Neural cell (in vitro differentiated cells): ENCODE measurements at regions not wholly inside any gene's neighbourhood (a gene's known extent, or its start where the extent isn't known, plus 50 kb on each side); places are given as distances from the start of the nearest gene placed in this dataset.

Source experiments
- H2AFZ ChIP-seq: fragments of 200-600, 300-800 bp; sonication (generic), shearing (Covaris generic); 2 replicates; pipeline ENCODE4 v1.6.0; 2014; ENCODE audit warnings: low read depth, mild to moderate bottlenecking, antibody characterized with exemption, low read length, moderate library complexity
- H3F3A ChIP-seq: fragments of 200-600 bp; shearing (Covaris generic); 2 replicates; pipeline ENCODE4 v1.6.1; 2016; ENCODE audit warnings: mild to moderate bottlenecking, moderate library complexity, mixed read lengths, antibody characterized with exemption, low read length; ENCODE audit not compliant: insufficient read depth, poor library complexity, severe bottlenecking
- H3K27ac ChIP-seq: fragments of 200-600, 300-800 bp; sonication (generic), shearing (Covaris generic); 2 replicates; pipeline ENCODE4 v1.5.1; 2014; ENCODE audit warnings: mild to moderate bottlenecking, low read length, moderate library complexity
- H3K27me3 ChIP-seq: fragments of 300-800, 200-600 bp; sonication (generic), shearing (Covaris generic); 2 replicates; pipeline ENCODE4 v1.6.0; 2014; ENCODE audit warnings: mild to moderate bottlenecking, low read depth, low read length, moderate library complexity; ENCODE audit not compliant: insufficient read depth
- H3K36me3 ChIP-seq: fragments of 300-800, 200-600 bp; sonication (generic), shearing (Covaris generic); 2 replicates; pipeline ENCODE4 v1.5.1; 2014; ENCODE audit warnings: mild to moderate bottlenecking, antibody characterized with exemption, low read length, moderate library complexity; ENCODE audit not compliant: insufficient read depth
- H3K4me2 ChIP-seq: fragments of 300-800, 200-600 bp; sonication (generic), shearing (Covaris generic); 2 replicates; pipeline ENCODE4 v1.6.0; 2014; ENCODE audit warnings: mild to moderate bottlenecking, low read length
- H3K4me3 ChIP-seq: fragments of 300-800, 200-600 bp; sonication (generic), shearing (Covaris generic); 2 replicates; pipeline ENCODE4 v1.5.1; 2014; ENCODE audit warnings: mild to moderate bottlenecking, low read length, moderate library complexity
- H3K79me2 ChIP-seq: fragments of 200-600 bp; shearing (Covaris generic); replicated peaks from 2 replicates; pipeline ENCODE4 v1.6.0; 2014; ENCODE audit warnings: mild to moderate bottlenecking, low read length, moderate library complexity; ENCODE audit not compliant: insufficient read depth
- H3K9ac ChIP-seq: fragments of 300-800, 200-600 bp; sonication (generic), shearing (Covaris generic); 2 replicates; pipeline ENCODE4 v1.6.1; 2016; ENCODE audit warnings: mild to moderate bottlenecking, low read length, mixed read lengths
- H3K9me2 ChIP-seq: fragments of 200-600 bp; shearing (Covaris generic); 2 replicates; pipeline ENCODE4 v1.6.1; 2016; ENCODE audit warnings: mild to moderate bottlenecking, low read length, mixed read lengths; ENCODE audit not compliant: insufficient read depth
- H3K9me3 ChIP-seq: fragments of 200-600, 300-800 bp; sonication (generic), shearing (Covaris generic); 2 replicates; pipeline ENCODE4 v1.6.1; 2016; ENCODE audit warnings: mild to moderate bottlenecking, mixed run types, low read length, moderate library complexity, mixed read lengths
- H4K20me1 ChIP-seq: fragments of 200-600 bp; shearing (Covaris generic); 2 replicates; pipeline ENCODE4 v1.6.1; 2016; ENCODE audit warnings: mild to moderate bottlenecking, mixed run types; ENCODE audit not compliant: insufficient read depth
- EP300 ChIP-seq: fragments of 450-650 bp; conservative IDR thresholded peaks from 2 replicates; pipeline ENCODE4 v1.6.1; 2014; ENCODE audit warnings: antibody characterized with exemption, mild to moderate bottlenecking, moderate library complexity; ENCODE audit not compliant: poor library complexity, severe bottlenecking
- EZH2 ChIP-seq: fragments of 200-600, 300-800 bp; shearing (Covaris generic), sonication (generic); IDR thresholded peaks from 2 replicates; pipeline ENCODE4 v1.6.1; 2014; ENCODE audit warnings: antibody characterized with exemption, low read length, borderline replicate concordance, mild to moderate bottlenecking; ENCODE audit not compliant: insufficient read depth, poor library complexity, severe bottlenecking
- MXI1 ChIP-seq: fragments of 450-650 bp; conservative IDR thresholded peaks from 2 replicates; pipeline ENCODE4 v1.6.1; 2014; ENCODE audit warnings: antibody characterized with exemption, mild to moderate bottlenecking; ENCODE audit not compliant: poor library complexity, severe bottlenecking
- POLR2AphosphoS5 ChIP-seq: IDR thresholded peaks from 2 replicates; pipeline ENCODE4 v1.6.1; 2012
- RAD21 ChIP-seq: fragments of 450-650 bp; conservative IDR thresholded peaks from 2 replicates; pipeline ENCODE4 v1.6.1; 2014; ENCODE audit warnings: antibody characterized with exemption, mild to moderate bottlenecking, moderate library complexity
- SMC3 ChIP-seq: fragments of 450-650 bp; conservative IDR thresholded peaks from 2 replicates; pipeline ENCODE4 v1.6.1; 2014; ENCODE audit warnings: antibody characterized with exemption, mild to moderate bottlenecking, moderate library complexity; ENCODE audit not compliant: poor library complexity
- TAF1 ChIP-seq: IDR thresholded peaks from 2 replicates; pipeline ENCODE4 v1.6.1; 2012; ENCODE audit warnings: low read depth
- TF ChIP-seq, protein P1 (sequence below): fragments of 450-650 bp; IDR thresholded peaks from 2 replicates; pipeline ENCODE4 v1.5.1; 2014; ENCODE audit warnings: antibody characterized with exemption, mild to moderate bottlenecking, moderate library complexity; ENCODE audit not compliant: poor library complexity, severe bottlenecking
- TF ChIP-seq, protein P2 (sequence below): IDR thresholded peaks from 2 replicates; pipeline ENCODE4 v1.6.1; 2012; ENCODE audit warnings: borderline replicate concordance

DNA sequence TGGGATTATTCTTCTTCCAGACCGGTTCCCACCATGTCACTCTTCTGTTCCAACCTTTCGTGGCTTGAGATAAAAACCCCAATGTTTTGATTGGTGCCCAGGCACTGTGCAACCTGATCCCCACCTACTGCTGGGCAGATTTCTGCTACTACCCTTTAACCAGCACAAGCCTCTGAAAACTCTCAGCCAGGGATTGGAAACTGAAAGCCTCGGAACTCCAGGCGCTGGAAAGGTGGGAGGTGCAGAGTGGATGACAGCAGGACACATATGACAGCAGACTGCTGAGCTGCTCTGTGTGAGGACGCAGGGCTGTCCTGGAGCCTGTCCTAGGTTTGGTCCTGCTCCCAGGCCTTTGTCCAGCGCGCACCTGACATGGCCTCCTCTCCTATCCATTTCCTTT, 68.5 kb upstream of the GTF3A start:
- Histone ChIP-seq H2AFZ (no peak overlapping the region), H3K27ac (no peak overlapping the region), H3K9ac (no peak overlapping the region), H3K36me3 (no peaks in the 10 kb centered on the region), H3F3A (no peaks in the 10 kb centered on the region), H3K27me3 (no peaks in the 10 kb centered on the region), H3K4me3 (no peak overlapping the region), H4K20me1 (no peaks in the 10 kb centered on the region), H3K9me3 (no peaks in the 10 kb centered on the region), H3K9me2 (no peaks in the 10 kb centered on the region), H3K79me2 (no peaks in the 10 kb centered on the region), H3K4me2 (no peak overlapping the region)
- TF ChIP-seq POLR2AphosphoS5 (no peak), EZH2 (no peak), TAF1 (no peak), EP300 (no peak), RAD21 (no peak), SMC3 (no peak), MXI1 (no peak)
- TF ChIP-seq, protein P1, sequence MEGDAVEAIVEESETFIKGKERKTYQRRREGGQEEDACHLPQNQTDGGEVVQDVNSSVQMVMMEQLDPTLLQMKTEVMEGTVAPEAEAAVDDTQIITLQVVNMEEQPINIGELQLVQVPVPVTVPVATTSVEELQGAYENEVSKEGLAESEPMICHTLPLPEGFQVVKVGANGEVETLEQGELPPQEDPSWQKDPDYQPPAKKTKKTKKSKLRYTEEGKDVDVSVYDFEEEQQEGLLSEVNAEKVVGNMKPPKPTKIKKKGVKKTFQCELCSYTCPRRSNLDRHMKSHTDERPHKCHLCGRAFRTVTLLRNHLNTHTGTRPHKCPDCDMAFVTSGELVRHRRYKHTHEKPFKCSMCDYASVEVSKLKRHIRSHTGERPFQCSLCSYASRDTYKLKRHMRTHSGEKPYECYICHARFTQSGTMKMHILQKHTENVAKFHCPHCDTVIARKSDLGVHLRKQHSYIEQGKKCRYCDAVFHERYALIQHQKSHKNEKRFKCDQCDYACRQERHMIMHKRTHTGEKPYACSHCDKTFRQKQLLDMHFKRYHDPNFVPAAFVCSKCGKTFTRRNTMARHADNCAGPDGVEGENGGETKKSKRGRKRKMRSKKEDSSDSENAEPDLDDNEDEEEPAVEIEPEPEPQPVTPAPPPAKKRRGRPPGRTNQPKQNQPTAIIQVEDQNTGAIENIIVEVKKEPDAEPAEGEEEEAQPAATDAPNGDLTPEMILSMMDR, result no peak
- TF ChIP-seq, protein P2, sequence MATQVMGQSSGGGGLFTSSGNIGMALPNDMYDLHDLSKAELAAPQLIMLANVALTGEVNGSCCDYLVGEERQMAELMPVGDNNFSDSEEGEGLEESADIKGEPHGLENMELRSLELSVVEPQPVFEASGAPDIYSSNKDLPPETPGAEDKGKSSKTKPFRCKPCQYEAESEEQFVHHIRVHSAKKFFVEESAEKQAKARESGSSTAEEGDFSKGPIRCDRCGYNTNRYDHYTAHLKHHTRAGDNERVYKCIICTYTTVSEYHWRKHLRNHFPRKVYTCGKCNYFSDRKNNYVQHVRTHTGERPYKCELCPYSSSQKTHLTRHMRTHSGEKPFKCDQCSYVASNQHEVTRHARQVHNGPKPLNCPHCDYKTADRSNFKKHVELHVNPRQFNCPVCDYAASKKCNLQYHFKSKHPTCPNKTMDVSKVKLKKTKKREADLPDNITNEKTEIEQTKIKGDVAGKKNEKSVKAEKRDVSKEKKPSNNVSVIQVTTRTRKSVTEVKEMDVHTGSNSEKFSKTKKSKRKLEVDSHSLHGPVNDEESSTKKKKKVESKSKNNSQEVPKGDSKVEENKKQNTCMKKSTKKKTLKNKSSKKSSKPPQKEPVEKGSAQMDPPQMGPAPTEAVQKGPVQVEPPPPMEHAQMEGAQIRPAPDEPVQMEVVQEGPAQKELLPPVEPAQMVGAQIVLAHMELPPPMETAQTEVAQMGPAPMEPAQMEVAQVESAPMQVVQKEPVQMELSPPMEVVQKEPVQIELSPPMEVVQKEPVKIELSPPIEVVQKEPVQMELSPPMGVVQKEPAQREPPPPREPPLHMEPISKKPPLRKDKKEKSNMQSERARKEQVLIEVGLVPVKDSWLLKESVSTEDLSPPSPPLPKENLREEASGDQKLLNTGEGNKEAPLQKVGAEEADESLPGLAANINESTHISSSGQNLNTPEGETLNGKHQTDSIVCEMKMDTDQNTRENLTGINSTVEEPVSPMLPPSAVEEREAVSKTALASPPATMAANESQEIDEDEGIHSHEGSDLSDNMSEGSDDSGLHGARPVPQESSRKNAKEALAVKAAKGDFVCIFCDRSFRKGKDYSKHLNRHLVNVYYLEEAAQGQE, result no peak

DNA sequence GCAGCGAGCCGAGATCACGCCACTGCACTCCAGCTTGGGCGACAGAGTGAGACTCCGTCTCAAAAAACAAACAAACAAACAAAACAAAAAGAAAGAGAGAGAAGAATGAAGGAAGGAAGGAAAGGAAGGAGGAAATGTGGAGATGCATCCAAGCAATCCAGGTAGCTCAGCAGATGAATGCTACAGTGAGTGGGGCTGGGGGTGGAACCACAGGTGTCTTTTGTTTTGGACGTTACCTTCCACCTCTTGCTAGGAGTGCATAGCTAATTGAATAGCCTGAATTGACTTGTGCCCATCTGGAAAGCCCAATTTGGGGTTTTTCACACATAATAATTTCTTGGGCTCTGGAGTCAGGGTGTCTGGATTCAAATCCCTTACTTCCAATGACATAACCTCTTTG, 66.0 kb upstream of the GTF3A start:
- Histone ChIP-seq H3K9me3 (no peaks in the 10 kb centered on the region), H3K27ac (no peak overlapping the region), H3K9me2 (no peaks in the 10 kb centered on the region), H2AFZ (no peak overlapping the region), H3K4me2 (no peak overlapping the region), H3K9ac (no peak overlapping the region), H3K27me3 (peaks cover 7% of the 10 kb centered on the region), H3K79me2 (no peaks in the 10 kb centered on the region), H3K36me3 (no peaks in the 10 kb centered on the region), H3K4me3 (no peak overlapping the region), H3F3A (no peaks in the 10 kb centered on the region), H4K20me1 (no peaks in the 10 kb centered on the region)
- TF ChIP-seq RAD21, result no peak
- TF ChIP-seq, protein P2, result no peak
- TF ChIP-seq TAF1, result no peak
- TF ChIP-seq EP300, result no peak
- TF ChIP-seq POLR2AphosphoS5, result no peak
- no peak for TF ChIP-seq EZH2
- TF ChIP-seq, protein P1, result no peak
- TF ChIP-seq SMC3, result no peak
- no peak for TF ChIP-seq MXI1
